ENCODE measurements at regions not wholly inside any gene's neighbourhood (a gene's known extent, or its start where the extent isn't known, plus 50 kb on each side); places are given as distances from the start of the nearest gene placed in this dataset.

DNA sequence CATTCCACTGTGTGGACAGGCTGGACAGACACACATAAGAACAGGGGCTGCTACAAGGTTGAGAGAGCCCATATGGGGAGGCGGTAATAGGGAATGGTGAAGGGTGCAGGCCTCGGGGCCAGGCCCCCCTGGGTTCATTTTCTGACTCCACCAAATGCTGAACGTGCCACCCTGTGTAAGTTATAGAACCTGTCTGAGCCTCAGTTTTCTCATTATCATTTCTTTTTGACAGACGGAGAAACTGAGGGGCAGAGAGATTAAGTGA, 569.5 kb downstream of the PTPRU start:
- TF ChIP-seq, protein P1, sequence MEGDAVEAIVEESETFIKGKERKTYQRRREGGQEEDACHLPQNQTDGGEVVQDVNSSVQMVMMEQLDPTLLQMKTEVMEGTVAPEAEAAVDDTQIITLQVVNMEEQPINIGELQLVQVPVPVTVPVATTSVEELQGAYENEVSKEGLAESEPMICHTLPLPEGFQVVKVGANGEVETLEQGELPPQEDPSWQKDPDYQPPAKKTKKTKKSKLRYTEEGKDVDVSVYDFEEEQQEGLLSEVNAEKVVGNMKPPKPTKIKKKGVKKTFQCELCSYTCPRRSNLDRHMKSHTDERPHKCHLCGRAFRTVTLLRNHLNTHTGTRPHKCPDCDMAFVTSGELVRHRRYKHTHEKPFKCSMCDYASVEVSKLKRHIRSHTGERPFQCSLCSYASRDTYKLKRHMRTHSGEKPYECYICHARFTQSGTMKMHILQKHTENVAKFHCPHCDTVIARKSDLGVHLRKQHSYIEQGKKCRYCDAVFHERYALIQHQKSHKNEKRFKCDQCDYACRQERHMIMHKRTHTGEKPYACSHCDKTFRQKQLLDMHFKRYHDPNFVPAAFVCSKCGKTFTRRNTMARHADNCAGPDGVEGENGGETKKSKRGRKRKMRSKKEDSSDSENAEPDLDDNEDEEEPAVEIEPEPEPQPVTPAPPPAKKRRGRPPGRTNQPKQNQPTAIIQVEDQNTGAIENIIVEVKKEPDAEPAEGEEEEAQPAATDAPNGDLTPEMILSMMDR (conservative IDR thresholded peaks at IDR 0.05; ENCODE audit: low read length), result no peak
- TF ChIP-seq EZH2phosphoT487 (IDR thresholded peaks at IDR 0.05; ENCODE audit: borderline replicate concordance), result no peak
